WTC11 (cell line): ENCODE measurements at regions not wholly inside any gene's neighbourhood (a gene's known extent, or its start where the extent isn't known, plus 50 kb on each side); places are given as distances from the start of the nearest gene placed in this dataset.

ENCODE experiments used
- ATAC-seq: fragments of 200-7000 bp; cut with Tn5 transposase; 2 replicates; pipeline ENCODE4 v1.10.0; 2021; ENCODE audit warnings: mild to moderate bottlenecking, moderate library complexity
- CTCF ChIA-PET: fragments of 300-600 bp; sonication (Branson Sonifier 250); formaldehyde crosslinking; loops from one replicate; lab custom pipeline; 2021; ENCODE audit warnings: antibody characterized with exemption; lab: Charles Lee
- POLR2A ChIA-PET: fragments of 350-600 bp; sonication (Branson Sonifier 250); formaldehyde crosslinking; loops from one replicate; lab custom pipeline; 2021; ENCODE audit warnings: antibody characterized with exemption; lab: Charles Lee
- DNase-seq: peaks from one replicate; pipeline ENCODE4 v3.0.0; 2021; ENCODE audit warnings: low spot score
- H3K27ac Mint-ChIP-seq: 2 replicates; pipeline ENCODE4 v1.8.0; 2021; ENCODE audit warnings: mixed read lengths
- H3K27me3 Mint-ChIP-seq: 2 replicates; pipeline ENCODE4 v1.8.0; 2021; ENCODE audit warnings: low read depth, mild to moderate bottlenecking, moderate library complexity, mixed read lengths
- H3K36me3 Mint-ChIP-seq: 2 replicates; pipeline ENCODE4 v1.8.0; 2021; ENCODE audit warnings: mixed read lengths
- H3K4me1 Mint-ChIP-seq: 2 replicates; pipeline ENCODE4 v1.8.0; 2022; ENCODE audit warnings: mixed read lengths
- H3K4me3 Mint-ChIP-seq: 2 replicates; pipeline ENCODE4 v1.8.0; 2021; ENCODE audit warnings: mild to moderate bottlenecking, moderate library complexity, mixed read lengths
- H3K9me3 Mint-ChIP-seq: 2 replicates; pipeline ENCODE4 v1.8.0; 2021; ENCODE audit warnings: mixed read lengths
- AFF4 ChIP-seq: sonication (generic); formaldehyde crosslinking; IDR thresholded peaks from 2 replicates; pipeline ENCODE4 v1.8.1; 2023; ENCODE audit warnings: mild to moderate bottlenecking, missing genetic modification reagents, borderline replicate concordance
- AR ChIP-seq: fragments of 250-450 bp; sonication (Bioruptor Pico); IDR thresholded peaks from 2 replicates; pipeline ENCODE4 v1.9.0; 2021; ENCODE audit warnings: mild to moderate bottlenecking
- CREB1 ChIP-seq: sonication (generic); formaldehyde crosslinking; IDR thresholded peaks from 2 replicates; pipeline ENCODE4 v1.8.0; 2023; ENCODE audit warnings: mild to moderate bottlenecking, missing genetic modification reagents
- CTCF ChIP-seq: fragments of 200-600 bp; IDR thresholded peaks from 2 replicates; pipeline ENCODE4 v1.8.0; 2022; ENCODE audit warnings: antibody characterized with exemption
- E2F4 ChIP-seq: sonication (generic); formaldehyde crosslinking; IDR thresholded peaks from 2 replicates; pipeline ENCODE4 v1.8.1; 2022; ENCODE audit warnings: low read depth, mild to moderate bottlenecking, moderate library complexity, missing genetic modification reagents, borderline replicate concordance
- FOXP1 ChIP-seq: sonication (generic); formaldehyde crosslinking; IDR thresholded peaks from 2 replicates; pipeline ENCODE4 v1.8.0; 2022; ENCODE audit warnings: missing genetic modification reagents, mild to moderate bottlenecking, moderate library complexity, borderline replicate concordance
- HMGXB4 ChIP-seq: sonication (generic); formaldehyde crosslinking; IDR thresholded peaks from 2 replicates; pipeline ENCODE4 v1.8.1; 2023; ENCODE audit warnings: mild to moderate bottlenecking, moderate library complexity, missing genetic modification reagents
- JUN ChIP-seq: sonication (generic); formaldehyde crosslinking; IDR thresholded peaks from 2 replicates; pipeline ENCODE4 v1.8.0; 2023; ENCODE audit warnings: mild to moderate bottlenecking, missing genetic modification reagents
- MYBL2 ChIP-seq: sonication (generic); formaldehyde crosslinking; IDR thresholded peaks from 2 replicates; pipeline ENCODE4 v1.8.1; 2023; ENCODE audit warnings: mild to moderate bottlenecking, moderate library complexity, missing genetic modification reagents
- NFE2L1 ChIP-seq: sonication (generic); formaldehyde crosslinking; IDR thresholded peaks from 2 replicates; pipeline ENCODE4 v1.8.1; 2023; ENCODE audit warnings: missing genetic modification reagents
- RELA ChIP-seq: sonication (generic); formaldehyde crosslinking; IDR thresholded peaks from 2 replicates; pipeline ENCODE4 v1.8.1; 2022; ENCODE audit warnings: missing genetic modification reagents, mild to moderate bottlenecking, borderline replicate concordance
- ZMAT4 ChIP-seq: fragments of 250-450 bp; sonication (Bioruptor Pico); IDR thresholded peaks from 2 replicates; pipeline ENCODE4 v1.9.0; 2021; ENCODE audit warnings: mild to moderate bottlenecking
- ZNF121 ChIP-seq: sonication (generic); formaldehyde crosslinking; IDR thresholded peaks from 2 replicates; pipeline ENCODE4 v1.8.0; 2023; ENCODE audit warnings: missing genetic modification reagents
- ZNF138 ChIP-seq: sonication (generic); formaldehyde crosslinking; conservative IDR thresholded peaks from 2 replicates; pipeline ENCODE4 v1.8.1; 2022; ENCODE audit warnings: mild to moderate bottlenecking, moderate library complexity, missing genetic modification reagents
- ZNF317 ChIP-seq: sonication (generic); formaldehyde crosslinking; IDR thresholded peaks from 2 replicates; pipeline ENCODE4 v1.8.1; 2023; ENCODE audit warnings: low read depth, mild to moderate bottlenecking, moderate library complexity, missing genetic modification reagents, borderline replicate concordance

GRCh38 chr5:115461506-115462290 is 82.9 kb downstream of the FEM1C start:
- no peak overlapping the region for H3K4me3 Mint-ChIP-seq
- CTCF ChIA-PET: interaction anchor here (1.1 kb wide), 1 partner anchor 11 kb away, joined by 4 read pairs; no protein-coding TSS in a partner anchor
- no peaks in the 10 kb centered on the region for H3K36me3 Mint-ChIP-seq
- POLR2A ChIA-PET: no interaction called here
- no peak for DNase-seq
- no peak for ATAC-seq
- H3K4me1 Mint-ChIP-seq: peaks cover 8% of the 10 kb centered on the region
- no peaks in the 10 kb centered on the region; the same call in 1 of the 2 replicates for H3K27me3 Mint-ChIP-seq
- TF ChIP-seq FOXP1 (CRISPR knock-in tag): no peak
- no peak overlapping the region for H3K27ac Mint-ChIP-seq
- H3K9me3 Mint-ChIP-seq: no peaks in the 10 kb centered on the region

- H3K27me3 Mint-ChIP-seq: no peaks in the 10 kb centered on the region; the same call in 1 of the 2 replicates
Measured at GRCh38 chr5:115461093-115461492, 83.5 kb downstream of the FEM1C start.

More at GRCh38 chr5:115461093-115461492, 83.5 kb downstream of the FEM1C start:
- no peaks in the 10 kb centered on the region for H3K9me3 Mint-ChIP-seq
- CTCF ChIA-PET: interaction anchor here (1.1 kb wide), 1 partner anchor 11 kb away, joined by 4 read pairs; no protein-coding TSS in a partner anchor
- no peak for TF ChIP-seq RELA
- TF ChIP-seq FOXP1 (CRISPR knock-in tag): no peak
- no peak for TF ChIP-seq HMGXB4 (CRISPR knock-in tag)
- TF ChIP-seq JUN: no peak
- no peak for TF ChIP-seq ZMAT4
- no peak for TF ChIP-seq E2F4
- TF ChIP-seq AR (CRISPR knock-in tag): no peak
- TF ChIP-seq AFF4 (CRISPR knock-in tag): no peak
- TF ChIP-seq NFE2L1 (CRISPR knock-in tag): no peak
- no peak for TF ChIP-seq ZNF121 (CRISPR knock-in tag)
- no peak for TF ChIP-seq ZNF317
- TF ChIP-seq CREB1: no peak
- TF ChIP-seq ZNF138 (CRISPR knock-in tag): no peak
- TF ChIP-seq MYBL2 (CRISPR knock-in tag): no peak
- no peak for TF ChIP-seq CTCF
- TF ChIP-seq, all 79 proteins: peak for 0
- H3K36me3 Mint-ChIP-seq: no peaks in the 10 kb centered on the region
- ATAC-seq: no peak
- no peak overlapping the region for H3K27ac Mint-ChIP-seq
- POLR2A ChIA-PET: no interaction called here
- peaks cover 8% of the 10 kb centered on the region for H3K4me1 Mint-ChIP-seq
- no peak for DNase-seq
- H3K4me3 Mint-ChIP-seq: no peak overlapping the region
